HEK293T (cell line): ENCODE measurements at regions not wholly inside any gene's neighbourhood (a gene's known extent, or its start where the extent isn't known, plus 50 kb on each side); places are given as distances from the start of the nearest gene placed in this dataset.

Experiments
- BHLHE40 ChIP-seq: fragments of 450-650 bp; IDR thresholded peaks from 2 replicates; pipeline ENCODE4 v1.6.1; 2016; ENCODE audit warnings: mild to moderate bottlenecking, moderate library complexity, borderline replicate concordance
- CTBP1 ChIP-seq: fragments of 450-650 bp; IDR thresholded peaks from 2 replicates; pipeline ENCODE4 v1.6.1; 2016; ENCODE audit warnings: borderline replicate concordance
- ELF4 ChIP-seq: fragments of 450-650 bp; IDR thresholded peaks from 2 replicates; pipeline ENCODE4 v1.6.1; 2017; ENCODE audit warnings: antibody characterized with exemption
- FOXK2 ChIP-seq: fragments of 450-650 bp; IDR thresholded peaks from 2 replicates; pipeline ENCODE4 v1.6.1; 2016; ENCODE audit warnings: mild to moderate bottlenecking
- FOXM1 ChIP-seq: fragments of 450-650 bp; IDR thresholded peaks from 2 replicates; pipeline ENCODE4 v1.6.1; 2017; ENCODE audit warnings: mild to moderate bottlenecking, borderline replicate concordance
- NFRKB ChIP-seq: fragments of 450-650 bp; IDR thresholded peaks from 2 replicates; pipeline ENCODE4 v1.6.1; 2016; ENCODE audit warnings: mild to moderate bottlenecking, moderate library complexity
- PKNOX1 ChIP-seq: fragments of 450-650 bp; IDR thresholded peaks from 2 replicates; pipeline ENCODE4 v1.6.1; 2016
- SP1 ChIP-seq: fragments of 450-650 bp; IDR thresholded peaks from 2 replicates; pipeline ENCODE4 v1.6.1; 2017
- SUZ12 ChIP-seq: fragments of 450-650 bp; IDR thresholded peaks from 2 replicates; pipeline ENCODE4 v1.6.1; 2016; ENCODE audit warnings: mild to moderate bottlenecking
- ZNF384 ChIP-seq: fragments of 450-650 bp; IDR thresholded peaks from 2 replicates; pipeline ENCODE4 v1.6.1; 2016

- TF ChIP-seq FOXK2 = no peak
- TF ChIP-seq NFRKB = no peak
- TF ChIP-seq FOXM1 = no peak
- no peak for TF ChIP-seq PKNOX1
- TF ChIP-seq SP1 = no peak
- TF ChIP-seq ELF4 = no peak
- no peak for TF ChIP-seq BHLHE40
- TF ChIP-seq ZNF384 = no peak
- TF ChIP-seq CTBP1 = no peak
- no peak for TF ChIP-seq SUZ12
Observed at GRCh38 chr4:62434921-62435320, 1234.8 kb downstream of the ADGRL3 start.
